GM23338 (cell line): ENCODE measurements at regions not wholly inside any gene's neighbourhood (a gene's known extent, or its start where the extent isn't known, plus 50 kb on each side); places are given as distances from the start of the nearest gene placed in this dataset.

Experiments
- CREB1 ChIP-seq: fragments of 250-450 bp; sonication (Bioruptor Pico); IDR thresholded peaks from 2 replicates; pipeline ENCODE4 v1.5.0; 2020; ENCODE audit warnings: low read depth, mild to moderate bottlenecking, moderate library complexity
- ETS1 ChIP-seq: IDR thresholded peaks from 2 replicates; pipeline ENCODE4 v1.6.1; 2016; ENCODE audit warnings: antibody characterized with exemption
- EZH2 ChIP-seq: fragments of 200-600 bp; sonication (generic); IDR thresholded peaks from one replicate; pipeline ENCODE4 v1.8.0; 2017; ENCODE audit warnings: antibody characterized with exemption, mild to moderate bottlenecking, low read depth; ENCODE audit not compliant: unreplicated experiment
- EZH2phosphoT487 ChIP-seq: fragments of 200-600 bp; sonication (generic); IDR thresholded peaks from one replicate; pipeline ENCODE4 v1.8.1; 2018; ENCODE audit warnings: antibody characterized with exemption; ENCODE audit not compliant: unreplicated experiment
- JUNB ChIP-seq: IDR thresholded peaks from one replicate; pipeline ENCODE4 v1.6.1; 2016; ENCODE audit warnings: antibody characterized with exemption; ENCODE audit not compliant: unreplicated experiment
- NANOG ChIP-seq: IDR thresholded peaks from 2 replicates; pipeline ENCODE4 v1.6.1; 2016; ENCODE audit warnings: antibody characterized with exemption, borderline replicate concordance
- POLR2AphosphoS5 ChIP-seq: IDR thresholded peaks from 2 replicates; pipeline ENCODE4 v1.6.1; 2016; ENCODE audit warnings: antibody characterized with exemption, low read depth
- REST ChIP-seq: IDR thresholded peaks from one replicate; pipeline ENCODE4 v1.6.1; 2018; ENCODE audit warnings: antibody characterized with exemption; ENCODE audit not compliant: unreplicated experiment
- STAT1 ChIP-seq: IDR thresholded peaks from one replicate; pipeline ENCODE4 v1.6.1; 2016; ENCODE audit warnings: antibody characterized with exemption; ENCODE audit not compliant: unreplicated experiment
- ZNF114 ChIP-seq: fragments of 250-450 bp; sonication (Bioruptor Pico); IDR thresholded peaks from 2 replicates; pipeline ENCODE4 v1.5.0; 2020; ENCODE audit warnings: mild to moderate bottlenecking, moderate library complexity
- ZNF331 ChIP-seq: fragments of 250-450 bp; sonication (Bioruptor Pico); IDR thresholded peaks from 2 replicates; pipeline ENCODE4 v1.5.0; 2020; ENCODE audit warnings: low read depth, mild to moderate bottlenecking, moderate library complexity
- TF ChIP-seq, protein P1 (sequence below), 2 experiments: fragments of 200-600 bp in 1 of 2; sonication (generic) in 1 of 2; conservative IDR thresholded peaks; 2 replicates each; pipeline versions ENCODE4 v1.5.1 to v1.6.1; 2016 to 2017; ENCODE audit warnings: antibody characterized with exemption in 2 of 2, low read depth in 2 of 2, mild to moderate bottlenecking in 2 of 2, moderate library complexity in 1 of 2
- TF ChIP-seq, protein P2 (sequence below): fragments of 250-450 bp; sonication (Bioruptor Pico); IDR thresholded peaks from 2 replicates; pipeline ENCODE4 v1.5.0; 2020; ENCODE audit warnings: mild to moderate bottlenecking, moderate library complexity

- no peak for TF ChIP-seq REST
- TF ChIP-seq, protein P1, sequence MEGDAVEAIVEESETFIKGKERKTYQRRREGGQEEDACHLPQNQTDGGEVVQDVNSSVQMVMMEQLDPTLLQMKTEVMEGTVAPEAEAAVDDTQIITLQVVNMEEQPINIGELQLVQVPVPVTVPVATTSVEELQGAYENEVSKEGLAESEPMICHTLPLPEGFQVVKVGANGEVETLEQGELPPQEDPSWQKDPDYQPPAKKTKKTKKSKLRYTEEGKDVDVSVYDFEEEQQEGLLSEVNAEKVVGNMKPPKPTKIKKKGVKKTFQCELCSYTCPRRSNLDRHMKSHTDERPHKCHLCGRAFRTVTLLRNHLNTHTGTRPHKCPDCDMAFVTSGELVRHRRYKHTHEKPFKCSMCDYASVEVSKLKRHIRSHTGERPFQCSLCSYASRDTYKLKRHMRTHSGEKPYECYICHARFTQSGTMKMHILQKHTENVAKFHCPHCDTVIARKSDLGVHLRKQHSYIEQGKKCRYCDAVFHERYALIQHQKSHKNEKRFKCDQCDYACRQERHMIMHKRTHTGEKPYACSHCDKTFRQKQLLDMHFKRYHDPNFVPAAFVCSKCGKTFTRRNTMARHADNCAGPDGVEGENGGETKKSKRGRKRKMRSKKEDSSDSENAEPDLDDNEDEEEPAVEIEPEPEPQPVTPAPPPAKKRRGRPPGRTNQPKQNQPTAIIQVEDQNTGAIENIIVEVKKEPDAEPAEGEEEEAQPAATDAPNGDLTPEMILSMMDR (conservative IDR thresholded peaks at IDR 0.05; ENCODE audit: low read depth in 2 of 2), result no peak
- no peak for TF ChIP-seq POLR2AphosphoS5
- TF ChIP-seq EZH2, result no peak
- TF ChIP-seq EZH2phosphoT487, result no peak
- TF ChIP-seq ETS1, result no peak
- TF ChIP-seq CREB1, result no peak
- TF ChIP-seq ZNF114 (CRISPR knock-in tag), result no peak
- TF ChIP-seq NANOG, result no peak
- TF ChIP-seq ZNF331 (CRISPR knock-in tag), result no peak
- no peak for TF ChIP-seq JUNB
- no peak for TF ChIP-seq STAT1
- TF ChIP-seq, protein P2, sequence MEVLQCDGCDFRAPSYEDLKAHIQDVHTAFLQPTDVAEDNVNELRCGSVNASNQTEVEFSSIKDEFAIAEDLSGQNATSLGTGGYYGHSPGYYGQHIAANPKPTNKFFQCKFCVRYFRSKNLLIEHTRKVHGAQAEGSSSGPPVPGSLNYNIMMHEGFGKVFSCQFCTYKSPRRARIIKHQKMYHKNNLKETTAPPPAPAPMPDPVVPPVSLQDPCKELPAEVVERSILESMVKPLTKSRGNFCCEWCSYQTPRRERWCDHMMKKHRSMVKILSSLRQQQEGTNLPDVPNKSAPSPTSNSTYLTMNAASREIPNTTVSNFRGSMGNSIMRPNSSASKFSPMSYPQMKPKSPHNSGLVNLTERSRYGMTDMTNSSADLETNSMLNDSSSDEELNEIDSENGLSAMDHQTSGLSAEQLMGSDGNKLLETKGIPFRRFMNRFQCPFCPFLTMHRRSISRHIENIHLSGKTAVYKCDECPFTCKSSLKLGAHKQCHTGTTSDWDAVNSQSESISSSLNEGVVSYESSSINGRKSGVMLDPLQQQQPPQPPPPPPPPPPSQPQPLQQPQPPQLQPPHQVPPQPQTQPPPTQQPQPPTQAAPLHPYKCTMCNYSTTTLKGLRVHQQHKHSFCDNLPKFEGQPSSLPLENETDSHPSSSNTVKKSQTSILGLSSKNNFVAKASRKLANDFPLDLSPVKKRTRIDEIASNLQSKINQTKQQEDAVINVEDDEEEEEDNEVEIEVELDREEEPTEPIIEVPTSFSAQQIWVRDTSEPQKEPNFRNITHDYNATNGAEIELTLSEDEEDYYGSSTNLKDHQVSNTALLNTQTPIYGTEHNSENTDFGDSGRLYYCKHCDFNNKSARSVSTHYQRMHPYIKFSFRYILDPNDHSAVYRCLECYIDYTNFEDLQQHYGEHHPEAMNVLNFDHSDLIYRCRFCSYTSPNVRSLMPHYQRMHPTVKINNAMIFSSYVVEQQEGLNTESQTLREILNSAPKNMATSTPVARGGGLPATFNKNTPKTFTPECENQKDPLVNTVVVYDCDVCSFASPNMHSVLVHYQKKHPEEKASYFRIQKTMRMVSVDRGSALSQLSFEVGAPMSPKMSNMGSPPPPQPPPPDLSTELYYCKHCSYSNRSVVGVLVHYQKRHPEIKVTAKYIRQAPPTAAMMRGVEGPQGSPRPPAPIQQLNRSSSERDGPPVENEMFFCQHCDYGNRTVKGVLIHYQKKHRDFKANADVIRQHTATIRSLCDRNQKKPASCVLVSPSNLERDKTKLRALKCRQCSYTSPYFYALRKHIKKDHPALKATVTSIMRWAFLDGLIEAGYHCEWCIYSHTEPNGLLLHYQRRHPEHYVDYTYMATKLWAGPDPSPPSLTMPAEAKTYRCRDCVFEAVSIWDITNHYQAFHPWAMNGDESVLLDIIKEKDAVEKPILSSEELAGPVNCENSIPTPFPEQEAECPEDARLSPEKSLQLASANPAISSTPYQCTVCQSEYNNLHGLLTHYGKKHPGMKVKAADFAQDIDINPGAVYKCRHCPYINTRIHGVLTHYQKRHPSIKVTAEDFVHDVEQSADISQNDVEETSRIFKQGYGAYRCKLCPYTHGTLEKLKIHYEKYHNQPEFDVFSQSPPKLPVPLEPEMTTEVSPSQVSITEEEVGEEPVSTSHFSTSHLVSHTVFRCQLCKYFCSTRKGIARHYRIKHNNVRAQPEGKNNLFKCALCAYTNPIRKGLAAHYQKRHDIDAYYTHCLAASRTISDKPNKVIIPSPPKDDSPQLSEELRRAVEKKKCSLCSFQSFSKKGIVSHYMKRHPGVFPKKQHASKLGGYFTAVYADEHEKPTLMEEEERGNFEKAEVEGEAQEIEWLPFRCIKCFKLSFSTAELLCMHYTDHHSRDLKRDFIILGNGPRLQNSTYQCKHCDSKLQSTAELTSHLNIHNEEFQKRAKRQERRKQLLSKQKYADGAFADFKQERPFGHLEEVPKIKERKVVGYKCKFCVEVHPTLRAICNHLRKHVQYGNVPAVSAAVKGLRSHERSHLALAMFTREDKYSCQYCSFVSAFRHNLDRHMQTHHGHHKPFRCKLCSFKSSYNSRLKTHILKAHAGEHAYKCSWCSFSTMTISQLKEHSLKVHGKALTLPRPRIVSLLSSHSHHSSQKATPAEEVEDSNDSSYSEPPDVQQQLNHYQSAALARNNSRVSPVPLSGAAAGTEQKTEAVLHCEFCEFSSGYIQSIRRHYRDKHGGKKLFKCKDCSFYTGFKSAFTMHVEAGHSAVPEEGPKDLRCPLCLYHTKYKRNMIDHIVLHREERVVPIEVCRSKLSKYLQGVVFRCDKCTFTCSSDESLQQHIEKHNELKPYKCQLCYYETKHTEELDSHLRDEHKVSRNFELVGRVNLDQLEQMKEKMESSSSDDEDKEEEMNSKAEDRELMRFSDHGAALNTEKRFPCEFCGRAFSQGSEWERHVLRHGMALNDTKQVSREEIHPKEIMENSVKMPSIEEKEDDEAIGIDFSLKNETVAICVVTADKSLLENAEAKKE (CRISPR knock-in tag), result no peak
Observed at GRCh38 chr2:234593636-234594035, 96.8 kb upstream of the ARL4C start.
